B cell (primary cell): ENCODE measurements at regions not wholly inside any gene's neighbourhood (a gene's known extent, or its start where the extent isn't known, plus 50 kb on each side); places are given as distances from the start of the nearest gene placed in this dataset.
"Not testable (repeated sequence)": the region's sequence is repeated elsewhere in the genome, so short reads cannot be mapped to it uniquely, and the experiment has no call there.

ENCODE experiments used
- CTCF ChIP-seq: fragments of 200-600 bp; IDR thresholded peaks from one replicate; pipeline ENCODE4 v1.8.0; 2022; ENCODE audit warnings: antibody characterized with exemption, mild to moderate bottlenecking
- EZH2 ChIP-seq: IDR thresholded peaks from 2 replicates; pipeline ENCODE4 v1.6.1; 2012; ENCODE audit warnings: borderline replicate concordance, low read depth, mild to moderate bottlenecking, moderate library complexity, low read length; ENCODE audit not compliant: insufficient read depth, poor library complexity, severe bottlenecking

- not testable (repeated sequence) for TF ChIP-seq CTCF, EZH2
Measured at GRCh38 chr3:125768821-125769220, 173.5 kb upstream of the OSBPL11 start.
